HG02852 (cell line): ENCODE measurements at regions not wholly inside any gene's neighbourhood (a gene's known extent, or its start where the extent isn't known, plus 50 kb on each side); places are given as distances from the start of the nearest gene placed in this dataset.
A peak's percentile ranks its signal among the peaks of the same experiment; 100 is the strongest.
"Not testable (repeated sequence)": the region's sequence is repeated elsewhere in the genome, so short reads cannot be mapped to it uniquely, and the experiment has no call there.

Source experiments
- ATAC-seq: cut with Tn5 transposase; IDR thresholded peaks from one replicate; pipeline ENCODE4 v1.9.1; 2021; ENCODE audit warnings: mild to moderate bottlenecking, moderate library complexity; ENCODE audit not compliant: unreplicated experiment

DNA sequence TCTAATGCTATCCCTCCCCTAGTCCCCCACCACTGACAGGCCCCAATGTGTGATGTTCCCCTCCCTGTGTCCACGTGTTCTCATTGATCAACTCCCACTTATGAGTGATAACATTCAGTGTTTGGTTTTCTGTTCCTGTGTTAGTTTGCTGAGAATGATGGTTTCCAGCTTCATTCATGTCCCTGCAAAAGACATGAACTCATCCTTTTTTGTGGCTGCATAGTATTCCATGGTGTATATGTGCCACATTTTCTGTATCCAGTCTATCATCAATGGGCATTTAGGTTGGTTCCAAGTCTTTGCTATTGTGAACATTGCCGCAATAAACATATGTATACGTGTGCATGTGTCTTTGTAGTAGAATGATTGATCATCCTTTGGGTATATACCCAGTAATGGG, 153.1 kb downstream of the OR13H1 start:
- not testable (repeated sequence) for ATAC-seq

DNA sequence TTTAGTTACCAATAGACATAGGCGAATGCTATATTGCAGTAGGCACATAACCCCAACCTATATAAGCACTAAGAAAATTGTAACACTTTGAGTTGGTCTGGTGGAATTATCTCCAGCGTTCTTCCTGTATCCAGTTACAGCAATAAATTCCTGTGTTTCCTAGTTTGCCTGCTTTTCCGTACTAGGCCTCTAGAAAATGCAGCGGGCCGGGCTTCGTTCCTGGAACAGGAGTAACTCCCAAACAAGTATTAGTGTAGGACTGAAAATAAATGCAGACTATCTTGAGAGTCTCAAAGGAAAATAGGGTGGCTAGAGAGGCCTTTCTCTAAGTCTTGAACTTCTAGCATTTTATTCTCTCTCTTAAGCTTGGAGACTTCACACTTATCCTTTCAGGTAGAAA, 159.8 kb downstream of the OR13H1 start:
- no peak for ATAC-seq

DNA sequence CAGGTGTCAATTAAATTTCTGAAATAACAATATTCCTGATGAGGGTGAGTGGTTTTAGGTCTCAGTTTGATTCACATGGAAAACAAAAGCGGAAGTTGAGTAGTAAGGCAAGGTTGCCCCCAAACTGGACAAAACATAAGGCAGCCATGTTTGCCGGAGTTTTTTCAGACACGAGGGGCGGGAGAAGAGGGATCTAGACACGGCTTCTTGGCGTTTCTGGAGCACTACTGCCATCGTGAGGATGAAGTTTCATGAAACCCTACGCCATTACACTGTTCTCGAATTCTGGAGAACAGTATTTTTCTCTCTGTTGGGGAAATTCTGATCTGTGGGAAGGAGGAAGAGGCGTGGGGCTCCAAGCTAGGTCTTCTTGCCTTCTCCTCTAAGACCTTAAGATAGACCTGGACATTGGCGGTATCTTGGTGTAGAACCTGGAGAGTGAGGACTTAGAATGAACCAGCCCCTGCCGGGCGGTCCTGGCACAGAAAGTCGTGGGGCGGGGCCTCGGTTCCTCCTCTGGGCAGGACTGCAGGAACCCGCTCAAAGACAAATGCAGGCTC, 160.3 kb downstream of the OR13H1 start:
- peak; percentile 72 for ATAC-seq

DNA sequence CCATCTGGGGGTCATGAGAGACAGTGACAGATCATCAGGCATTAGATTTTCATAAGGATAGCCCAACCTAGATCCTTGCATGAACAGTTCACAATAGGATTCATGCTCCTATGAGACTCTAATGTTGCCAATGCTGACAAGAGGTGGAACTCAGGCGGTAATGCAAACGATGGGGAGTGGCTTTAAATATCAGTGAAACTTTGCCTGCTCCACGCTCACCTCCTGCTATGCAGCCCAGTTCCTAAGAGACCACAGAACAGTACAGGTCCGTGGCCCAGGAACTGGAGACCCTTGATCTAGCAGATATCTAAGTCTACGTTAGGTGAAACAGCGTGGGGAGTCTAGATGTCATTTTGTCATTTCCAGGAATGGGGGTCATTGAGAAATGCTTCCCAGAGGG, 165.7 kb downstream of the OR13H1 start:
- ATAC-seq, result no peak

DNA sequence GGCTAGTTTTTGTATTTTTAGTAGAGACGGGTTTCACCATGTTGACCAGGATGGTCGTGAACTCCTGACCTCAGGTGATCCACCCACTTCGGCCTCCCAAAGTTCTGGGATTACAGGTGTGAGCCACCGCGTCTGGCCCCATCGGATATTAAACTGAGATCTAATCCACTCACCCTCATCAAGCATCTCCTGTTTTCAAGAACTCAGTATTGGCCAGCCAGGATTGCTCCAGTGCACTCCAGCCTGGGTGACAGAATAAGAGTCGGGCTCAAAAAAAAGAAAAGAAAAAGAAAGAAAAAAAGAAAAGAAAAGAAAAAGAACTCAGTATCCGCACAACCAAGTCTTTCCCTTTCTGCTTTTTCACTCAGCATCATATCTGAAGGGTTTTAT, 167.6 kb downstream of the OR13H1 start:
- no peak for ATAC-seq

DNA sequence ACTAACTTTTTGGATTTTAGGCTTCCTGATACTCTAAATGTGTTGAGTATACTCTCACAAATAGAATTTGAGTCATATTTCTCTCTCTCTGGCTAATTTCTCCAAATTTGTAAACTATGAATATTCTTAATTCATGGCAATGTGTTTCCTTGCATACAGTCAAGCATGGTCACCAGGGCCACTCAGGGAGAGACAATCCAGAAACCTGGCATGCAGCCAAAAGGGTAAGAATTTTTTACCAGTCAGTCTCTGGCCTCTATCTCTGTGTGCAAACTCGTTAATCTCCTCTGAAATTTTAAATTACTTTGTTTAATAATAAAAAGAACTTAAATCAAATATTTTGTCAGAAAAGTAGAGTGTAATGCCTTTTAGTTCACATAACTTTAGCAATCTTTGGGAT, 179.8 kb downstream of the OR13H1 start:
- ATAC-seq, result no peak

DNA sequence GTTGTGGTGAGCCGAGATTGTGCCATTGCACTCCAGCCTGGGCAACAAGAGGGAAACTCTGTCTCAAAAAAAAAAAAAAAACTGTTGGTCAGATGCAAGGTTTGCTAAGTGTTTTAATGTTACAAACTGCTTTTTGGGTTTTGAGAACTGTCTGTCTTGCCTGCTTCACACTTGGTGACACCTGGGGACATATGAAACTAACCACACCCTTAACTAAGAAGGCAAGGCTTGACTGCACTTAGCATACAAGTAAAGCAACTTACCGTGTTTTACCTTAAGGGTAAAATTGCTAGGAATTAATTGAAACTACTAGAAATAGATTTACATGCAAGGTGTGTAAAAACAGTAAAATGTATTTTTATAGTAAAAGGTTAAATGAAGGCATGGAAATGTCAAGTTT, 180.4 kb downstream of the OR13H1 start:
- no peak for ATAC-seq

DNA sequence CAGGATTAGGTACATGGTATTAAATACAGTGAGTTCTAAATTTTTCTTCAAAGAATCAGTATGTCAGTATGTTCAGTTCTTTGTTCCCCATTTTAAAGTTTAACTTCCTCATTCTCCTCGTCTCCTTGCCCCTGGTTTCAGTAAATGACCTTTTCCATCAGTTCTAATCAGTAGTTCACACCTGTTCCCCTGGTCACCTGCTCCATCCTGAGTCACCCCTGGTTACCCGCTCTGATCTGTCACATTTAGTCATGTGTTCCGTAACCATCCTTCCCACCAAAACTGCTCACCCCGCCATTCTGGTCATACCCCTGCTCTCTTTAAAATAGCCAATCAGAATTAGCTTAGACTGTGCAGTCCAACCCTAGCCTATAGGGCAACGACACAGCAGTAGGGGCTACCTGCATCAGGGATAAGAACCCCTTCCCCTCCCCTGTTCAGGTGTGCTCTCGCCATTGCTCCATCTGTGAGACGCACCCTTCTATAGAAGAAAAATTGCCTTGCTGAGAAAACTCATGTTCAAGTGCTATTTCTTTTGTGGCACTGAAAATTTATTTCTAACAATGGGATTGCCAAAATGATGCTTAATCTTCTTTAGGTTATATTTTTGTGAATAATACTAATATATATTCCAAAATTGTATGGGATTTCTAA, 181.3 kb downstream of the OR13H1 start:
- no peak for ATAC-seq

DNA sequence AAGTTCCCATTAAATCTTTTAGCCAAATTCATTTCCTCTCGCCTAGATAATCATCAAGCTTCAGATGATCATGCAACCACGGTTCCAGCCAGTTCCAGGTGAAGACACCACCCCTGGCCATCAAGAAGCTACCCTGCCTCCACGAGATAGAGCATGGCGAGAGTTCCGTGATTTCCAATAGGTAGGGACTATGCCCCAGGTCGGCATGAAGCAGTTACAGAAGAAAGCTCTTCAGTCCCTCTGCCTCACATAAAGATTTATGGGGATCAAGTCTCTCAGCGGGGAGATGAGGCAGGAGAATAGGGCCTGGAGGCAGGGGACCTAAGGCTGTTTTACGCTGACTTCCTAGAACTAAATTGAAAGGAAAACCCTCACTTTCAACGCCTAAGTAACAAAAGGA, 183.9 kb downstream of the OR13H1 start:
- no peak for ATAC-seq

DNA sequence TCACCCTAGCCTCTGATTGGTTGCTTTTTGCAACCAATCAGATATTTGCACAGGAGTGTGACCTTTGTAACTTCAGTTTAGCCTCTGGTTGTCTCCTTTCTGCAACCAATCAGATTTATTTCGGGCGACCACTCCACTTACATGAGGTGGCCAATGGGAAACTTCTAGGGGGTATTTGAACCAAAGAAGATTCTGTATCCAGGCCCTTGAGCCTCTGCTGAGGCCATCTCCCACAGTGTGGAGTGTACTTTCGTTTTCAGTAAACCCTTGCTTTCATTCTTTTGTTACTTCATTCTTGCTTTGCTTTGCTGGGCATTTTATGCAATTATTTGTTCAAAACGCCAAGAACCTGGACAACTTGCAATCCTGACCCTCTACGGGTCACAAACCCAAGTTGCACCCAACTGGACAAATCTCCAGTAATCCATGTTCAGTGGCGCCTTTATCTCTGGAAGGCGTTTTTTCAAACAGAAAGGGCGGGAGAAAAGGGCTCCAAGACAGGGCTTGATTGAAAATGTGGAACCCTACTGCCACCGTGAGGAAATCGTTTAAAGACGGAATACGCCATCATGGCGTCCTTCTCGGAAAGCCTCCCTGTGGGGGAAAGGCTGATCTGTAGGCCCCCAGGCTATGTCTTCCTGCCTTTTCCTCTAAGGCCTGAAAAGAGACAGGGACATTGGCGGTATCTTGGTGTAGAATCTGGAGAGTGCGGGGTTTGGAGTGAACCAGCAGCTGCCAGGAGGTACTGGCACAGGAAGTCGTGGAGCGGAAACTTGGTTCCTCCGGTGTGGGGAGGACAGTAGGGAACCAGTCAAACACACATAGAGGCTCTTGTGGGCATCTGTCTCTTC, 184.6 kb downstream of the OR13H1 start:
- peak; percentile 57 for ATAC-seq

DNA sequence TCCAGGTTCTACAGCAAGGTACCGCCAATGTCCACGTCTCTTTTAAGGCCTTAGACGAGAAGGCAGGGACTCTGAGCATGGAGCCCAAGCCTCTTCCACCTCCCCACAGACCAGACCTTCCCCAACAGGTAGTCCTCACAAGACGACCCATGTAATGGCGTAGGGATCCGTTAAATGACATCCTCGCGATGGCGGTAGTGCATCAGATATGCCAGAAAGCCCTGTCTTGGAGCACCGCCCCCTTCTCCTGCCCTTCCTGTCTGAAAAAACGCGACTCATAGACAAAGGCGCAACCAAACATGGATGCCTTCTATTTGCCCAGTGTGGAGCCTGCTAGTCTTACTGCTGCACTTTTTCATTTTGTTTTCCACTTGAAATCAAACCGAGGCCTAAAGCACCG, 185.4 kb downstream of the OR13H1 start:
- peak; percentile 68 for ATAC-seq

DNA sequence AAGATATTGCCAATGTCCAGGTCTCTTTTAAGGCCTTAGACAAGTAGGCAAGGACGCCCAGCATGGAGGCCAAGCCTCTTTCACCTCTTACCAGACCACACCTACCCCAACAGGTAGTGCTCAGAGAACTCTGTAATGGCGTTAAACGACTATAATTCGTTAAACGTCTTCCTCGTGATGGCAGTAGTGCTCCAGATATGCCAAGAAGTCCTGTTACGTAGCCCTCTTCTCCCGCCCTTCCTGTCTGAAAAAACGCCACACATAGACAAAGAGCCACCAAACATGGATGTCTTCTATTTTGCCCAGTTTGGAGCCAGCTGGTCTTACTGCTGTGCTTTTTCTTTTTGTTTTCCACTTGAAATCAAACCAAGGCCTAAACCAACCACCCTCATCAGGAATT, 190.7 kb downstream of the OR13H1 start:
- peak; percentile 58 for ATAC-seq

DNA sequence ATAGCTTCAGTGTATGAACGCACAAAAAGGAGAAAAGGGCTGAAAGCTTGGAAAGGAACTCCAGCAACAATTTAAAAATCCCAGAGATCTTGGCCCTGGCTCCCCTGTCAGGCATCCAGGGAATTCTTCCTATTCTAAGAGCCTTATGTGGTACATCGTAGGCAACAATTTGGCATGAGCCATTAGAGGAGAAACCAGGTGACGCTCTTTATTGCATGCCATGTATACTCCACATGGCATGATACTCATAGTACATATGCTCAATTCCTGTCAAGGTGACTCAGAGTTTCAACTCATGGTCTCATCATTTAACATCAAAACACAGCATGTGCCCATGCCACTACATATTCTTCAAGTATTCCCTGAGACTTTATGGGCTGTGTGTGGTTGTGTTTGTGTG, 191.3 kb downstream of the OR13H1 start:
- ATAC-seq, result no peak

DNA sequence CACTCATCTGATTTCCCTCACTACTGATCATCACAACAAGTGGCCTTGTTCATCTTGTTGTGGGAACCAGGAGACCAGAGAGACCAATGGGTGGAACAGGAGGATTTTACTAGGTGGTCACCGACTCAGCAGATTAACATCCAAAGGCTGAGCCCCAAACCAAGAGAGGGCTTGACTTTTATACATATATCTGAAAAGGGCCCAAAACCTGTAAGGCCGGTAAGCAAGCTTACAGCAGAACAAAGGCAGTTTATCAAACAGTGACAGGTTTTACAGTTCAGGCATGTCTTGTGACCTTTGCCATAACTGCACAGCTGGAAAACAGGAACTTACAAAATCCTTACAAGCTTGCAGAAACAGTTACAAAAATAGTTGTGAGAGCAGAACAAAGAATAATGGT, 195.9 kb downstream of the OR13H1 start:
- ATAC-seq, result no peak

DNA sequence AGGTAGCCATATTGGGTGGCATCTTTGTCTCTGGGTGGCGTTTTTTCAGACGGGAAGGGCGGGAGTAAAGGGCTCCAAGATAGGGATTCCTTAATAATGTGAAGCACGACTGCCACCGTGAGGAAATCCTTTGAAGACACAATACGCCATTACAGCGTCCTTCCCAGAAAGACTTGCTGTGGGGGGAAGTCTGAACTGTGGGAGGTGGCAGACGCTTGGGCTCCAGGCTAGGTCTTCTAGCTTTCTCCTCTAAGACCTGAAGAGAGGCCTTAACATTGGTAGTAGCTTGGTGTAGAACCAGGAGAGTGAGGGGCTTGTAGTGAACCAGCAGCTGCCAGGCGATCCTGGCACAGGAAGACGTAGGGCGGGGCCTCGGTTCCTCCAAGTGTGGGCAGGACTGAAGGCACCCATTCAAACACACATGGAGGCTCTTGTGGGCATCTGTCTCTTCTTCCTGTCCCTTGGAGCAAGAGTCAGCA, 197.3 kb downstream of the OR13H1 start:
- ATAC-seq, result peak; percentile 65

DNA sequence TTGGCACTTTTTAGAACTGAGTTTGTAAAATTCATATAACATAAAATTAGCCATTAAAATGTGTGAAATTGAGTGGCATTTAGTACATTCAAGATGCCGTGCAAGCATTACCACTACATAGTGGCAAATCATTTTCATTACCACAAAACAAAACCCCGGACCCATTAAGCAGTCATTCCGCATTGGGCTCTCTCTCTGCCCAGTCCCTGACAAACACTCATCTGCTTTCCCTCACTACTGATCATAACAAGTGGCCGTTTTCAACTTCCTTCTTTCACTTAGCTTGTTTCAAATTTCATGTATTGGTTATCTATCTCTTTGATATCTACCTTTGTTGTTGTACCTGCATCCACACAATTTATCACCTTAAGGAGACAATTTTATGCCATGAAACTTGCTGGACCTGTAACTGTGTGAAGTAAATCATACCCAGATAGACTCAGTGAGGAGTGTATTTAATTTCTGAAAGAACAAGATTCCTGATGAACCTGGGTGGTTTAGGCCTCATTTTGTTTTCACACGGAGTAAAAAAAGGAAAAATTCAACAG, 202.1 kb downstream of the OR13H1 start:
- no peak for ATAC-seq

DNA sequence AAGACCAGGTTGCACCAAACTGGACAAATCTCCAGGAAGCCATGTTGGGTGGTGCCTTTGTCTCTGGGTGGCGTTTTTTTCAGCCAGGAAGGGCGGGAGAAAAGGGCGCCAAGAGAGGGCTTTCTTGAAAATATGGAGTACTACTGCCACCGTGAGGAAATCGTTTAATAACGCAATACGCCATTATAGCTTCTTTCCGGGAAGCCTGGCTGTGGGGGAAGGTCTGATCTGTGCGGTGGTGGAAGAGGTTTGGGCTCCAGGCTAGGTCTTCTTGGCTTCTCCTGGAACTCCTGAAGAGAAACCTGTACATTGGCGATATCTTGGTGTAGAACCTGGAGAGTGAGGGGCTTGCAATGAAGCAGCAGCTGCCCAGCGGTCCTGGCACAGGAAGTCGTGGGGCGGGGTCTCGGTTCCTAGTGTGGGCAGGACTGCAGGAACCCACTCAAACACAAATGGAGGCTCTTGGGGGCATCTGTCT, 202.7 kb downstream of the OR13H1 start:
- no peak for ATAC-seq

DNA sequence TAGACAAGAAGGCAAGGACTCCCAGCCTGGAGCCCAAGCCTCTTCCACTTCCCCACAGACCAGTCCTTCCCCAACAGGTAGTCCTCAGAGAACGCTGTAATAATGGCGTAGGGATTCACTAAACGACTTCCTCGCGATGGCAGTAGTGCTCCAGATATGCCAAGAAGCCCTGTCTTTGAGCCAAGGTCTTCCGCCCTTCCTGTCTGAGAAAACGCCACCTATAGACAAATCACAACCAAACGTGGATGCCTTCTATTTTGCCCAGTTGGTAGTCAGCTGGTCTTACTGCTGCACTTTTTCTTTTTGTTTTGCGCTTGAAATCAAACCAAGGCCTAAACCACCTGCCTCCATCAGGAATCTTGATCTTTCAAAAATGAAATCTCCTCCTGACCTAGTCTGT, 203.3 kb downstream of the OR13H1 start:
- peak; percentile 77 for ATAC-seq

DNA sequence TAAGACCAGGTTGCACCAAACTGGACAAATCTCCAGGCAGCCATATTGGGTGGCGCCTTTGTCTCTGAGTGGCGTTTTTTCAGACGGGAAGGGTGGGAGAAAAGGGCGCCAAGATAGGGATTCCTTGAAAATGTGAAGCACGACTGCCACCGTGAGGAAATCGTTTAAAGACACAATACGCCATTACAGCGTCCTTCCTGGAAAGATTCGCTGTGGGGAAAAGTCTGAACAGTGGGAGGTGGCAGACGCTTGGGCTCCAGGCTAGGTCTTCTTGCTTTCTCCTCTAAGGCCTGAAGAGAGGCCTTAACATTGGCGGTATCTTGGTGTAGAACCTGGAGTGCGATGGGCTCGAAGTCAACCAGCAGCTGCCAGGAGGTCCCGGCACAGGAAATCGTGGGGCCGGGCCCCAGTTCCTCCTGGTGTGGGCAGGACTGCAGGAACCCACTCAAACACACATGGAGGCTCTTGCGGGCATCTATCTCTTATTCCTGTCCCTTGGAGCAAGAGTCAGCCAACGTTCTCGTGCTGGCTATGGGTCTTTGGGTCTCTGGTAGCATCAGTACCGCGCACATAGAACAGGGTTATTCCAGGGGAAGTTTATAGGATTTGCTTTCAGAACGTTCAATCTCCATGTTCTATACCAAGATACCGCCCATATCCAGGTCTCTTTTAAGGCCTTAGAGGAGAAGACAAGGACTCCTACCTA, 208.8 kb downstream of the OR13H1 start:
- ATAC-seq, result peak; percentile 64

DNA sequence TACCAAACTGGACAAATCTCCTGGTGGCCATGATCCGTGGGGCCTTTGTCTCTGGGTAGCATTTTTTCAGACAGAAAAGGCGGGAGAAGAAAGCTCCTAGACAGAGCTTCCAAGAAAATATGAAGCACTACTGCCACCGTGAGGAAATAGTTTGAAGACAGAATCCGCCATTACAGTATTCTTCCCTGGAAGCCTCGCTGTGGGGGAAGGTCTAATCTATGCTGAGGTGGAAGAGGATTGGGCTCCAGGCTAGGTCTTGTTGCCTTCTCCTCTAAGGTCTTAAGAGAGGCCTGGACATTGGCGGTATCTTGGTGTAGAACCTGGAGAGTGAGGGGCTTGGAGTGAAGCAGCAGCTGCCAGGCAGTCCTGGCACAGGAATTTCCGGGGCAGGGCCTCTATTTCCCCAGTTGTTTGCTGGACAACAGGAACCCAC, 218.9 kb downstream of the OR13H1 start:
- ATAC-seq, result peak; percentile 52

DNA sequence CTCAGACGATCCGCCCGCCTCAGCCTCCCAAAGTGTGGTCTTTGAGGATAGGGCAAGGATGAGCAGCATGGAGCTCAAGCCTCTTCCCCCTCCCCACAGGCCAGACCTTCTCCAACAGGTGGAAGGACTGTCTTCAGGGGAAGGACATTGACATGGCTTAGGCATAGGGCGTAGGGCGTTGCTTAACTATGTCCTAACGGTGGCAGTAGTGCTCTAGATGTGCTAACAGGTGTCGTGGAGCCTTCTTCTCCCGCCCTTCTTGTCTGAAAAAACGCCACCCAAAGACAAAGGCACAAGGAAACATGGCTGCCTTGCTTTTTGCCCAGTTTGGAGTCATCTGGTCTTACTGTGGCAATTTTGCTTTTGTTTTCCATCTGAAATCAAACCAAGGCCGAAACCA, 219.8 kb downstream of the OR13H1 start:
- peak; percentile 70 for ATAC-seq
